ENCODE measurements at regions not wholly inside any gene's neighbourhood (a gene's known extent, or its start where the extent isn't known, plus 50 kb on each side); places are given as distances from the start of the nearest gene placed in this dataset.
"Not testable (repeated sequence)": the region's sequence is repeated elsewhere in the genome, so short reads cannot be mapped to it uniquely, and the experiment has no call there.

DNA sequence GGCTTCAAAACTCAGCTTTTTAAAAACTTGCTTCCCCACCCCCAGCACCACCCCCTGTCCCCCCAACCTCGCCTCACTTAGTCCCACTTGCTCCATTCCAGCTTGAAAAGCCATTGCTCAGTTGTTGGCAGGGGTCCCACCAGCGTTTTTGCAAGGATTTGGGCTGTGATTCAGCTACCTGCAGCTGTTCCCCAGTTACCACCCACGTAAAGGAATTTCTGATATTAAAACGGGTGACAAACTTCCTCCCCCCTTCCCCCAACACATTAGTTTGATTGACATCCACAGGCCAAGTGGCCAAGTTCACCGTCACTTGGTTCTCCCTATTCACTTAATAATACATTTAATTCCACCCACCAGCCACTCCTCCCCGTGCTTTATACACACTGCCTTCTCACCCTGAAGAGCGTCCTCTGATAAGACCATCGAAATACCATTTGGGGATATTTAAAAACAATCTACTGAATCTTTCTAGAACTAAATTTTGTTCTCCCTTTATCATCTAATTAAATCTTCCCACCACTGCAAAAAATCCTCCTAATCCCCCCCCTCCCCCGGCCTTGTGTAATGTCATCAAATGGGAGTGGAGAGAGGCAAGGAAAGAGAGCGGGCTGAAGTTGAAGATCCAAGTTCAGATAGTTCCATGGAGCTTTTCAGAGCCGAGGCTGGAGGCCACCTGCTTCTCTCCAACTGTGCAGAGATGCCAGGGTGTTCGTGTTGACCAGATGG is 55.1 kb downstream of the SOX9 start:
- DNase-seq (ENCODE audit: low read depth in 4 of 4, low spot score in 3 of 4), result no peak

- no peak for DNase-seq (ENCODE audit: low read depth in 4 of 4, low spot score in 3 of 4)
These were observed 55.7 kb downstream of the SOX9 start for GRCh38 chr17:72176516-72176851.

DNA sequence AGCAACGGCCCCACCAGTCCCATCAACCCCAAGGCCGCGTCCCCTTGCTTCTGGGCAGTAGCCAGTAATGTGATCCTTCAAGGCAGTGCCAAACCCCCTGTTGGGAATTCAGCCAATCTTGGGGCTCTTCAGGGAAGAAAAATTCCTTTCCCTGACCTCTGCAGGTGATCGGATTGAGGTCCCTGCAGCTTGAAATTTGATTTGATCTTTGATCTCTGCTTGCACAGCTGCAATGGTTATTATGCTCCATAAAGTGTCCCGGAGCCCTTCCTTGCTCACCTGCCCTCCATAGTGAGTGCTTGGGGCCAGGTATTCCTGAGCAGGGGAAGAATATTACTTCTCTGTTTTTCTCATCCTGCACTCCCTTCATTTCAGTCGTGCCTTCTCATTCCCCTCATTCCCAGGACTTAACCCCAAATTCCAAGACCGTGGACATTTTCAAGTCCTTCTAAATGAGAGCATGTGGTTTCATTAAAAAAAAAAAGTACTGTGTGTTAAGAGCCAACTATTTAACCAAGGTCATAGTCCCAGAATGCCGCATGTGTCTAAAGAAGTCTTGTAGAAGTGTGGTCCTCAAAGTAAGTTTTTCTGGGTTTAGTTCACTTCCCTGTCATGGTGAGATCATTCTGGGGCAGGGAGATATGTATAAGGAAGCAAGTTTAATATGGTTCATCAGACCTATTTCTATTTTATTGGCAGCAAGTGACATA is 56.3 kb downstream of the SOX9 start:
- no peak for DNase-seq (ENCODE audit: low read depth in 4 of 4, low spot score in 3 of 4)

DNA sequence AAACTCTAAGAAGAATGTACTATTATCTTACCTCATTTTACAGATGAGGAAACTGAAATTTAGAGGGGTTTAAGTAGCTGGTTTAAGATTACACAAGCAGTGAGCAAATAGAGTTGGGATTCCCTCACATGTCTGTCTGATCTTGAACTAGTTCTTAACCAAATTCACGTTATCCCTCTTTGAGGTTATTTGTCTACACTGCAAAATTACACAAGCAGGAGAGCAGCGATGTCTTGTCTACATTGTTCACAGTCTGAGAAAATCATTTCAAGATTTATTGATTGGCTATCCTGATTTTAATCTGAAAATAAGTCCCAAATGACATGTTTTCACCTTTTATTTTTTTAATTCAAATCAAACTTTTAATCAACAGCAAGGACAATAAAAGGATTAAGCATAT is 56.9 kb downstream of the SOX9 start:
- no peak for DNase-seq (ENCODE audit: low read depth in 4 of 4, low spot score in 3 of 4)

GRCh38 chr17:72182371-72182873 is 61.6 kb downstream of the SOX9 start:
- no peak for DNase-seq (ENCODE audit: low read depth in 4 of 4, low spot score in 3 of 4)

GRCh38 chr17:72183194-72183685 is 62.4 kb downstream of the SOX9 start:
- DNase-seq (ENCODE audit: low read depth in 4 of 4, low spot score in 3 of 4), result no peak

DNA sequence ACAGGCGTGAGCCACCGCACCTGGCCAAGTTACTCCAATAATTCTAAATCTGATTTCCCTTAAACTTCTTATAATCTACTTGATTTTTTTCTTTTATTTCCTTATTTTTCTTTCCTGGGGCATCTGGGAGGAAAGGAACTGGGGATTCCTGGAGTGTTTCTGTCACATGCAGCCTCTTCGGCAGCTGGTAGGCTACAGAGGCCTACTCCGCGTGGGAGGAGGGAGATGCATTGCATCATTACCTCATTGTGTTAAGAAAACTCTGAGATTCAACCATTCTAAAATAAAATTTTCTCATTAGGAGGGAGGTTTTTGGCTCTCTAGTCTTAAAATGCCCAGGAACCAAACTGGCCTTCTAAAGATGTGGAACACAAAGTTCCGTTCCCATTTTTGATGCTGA is 64.0 kb downstream of the SOX9 start:
- no peak for DNase-seq (ENCODE audit: low read depth in 4 of 4, low spot score in 3 of 4)

- no peak for DNase-seq (ENCODE audit: low read depth in 4 of 4, low spot score in 3 of 4)
These were observed 64.7 kb downstream of the SOX9 start for GRCh38 chr17:72185564-72185963.

GRCh38 chr17:72187556-72187955 is 66.7 kb downstream of the SOX9 start:
- no peak for DNase-seq (ENCODE audit: low read depth in 4 of 4, low spot score in 3 of 4)

- DNase-seq (ENCODE audit: low read depth in 4 of 4, low spot score in 3 of 4), result no peak
These were observed 68.0 kb downstream of the SOX9 start for GRCh38 chr17:72188801-72189200.

DNA sequence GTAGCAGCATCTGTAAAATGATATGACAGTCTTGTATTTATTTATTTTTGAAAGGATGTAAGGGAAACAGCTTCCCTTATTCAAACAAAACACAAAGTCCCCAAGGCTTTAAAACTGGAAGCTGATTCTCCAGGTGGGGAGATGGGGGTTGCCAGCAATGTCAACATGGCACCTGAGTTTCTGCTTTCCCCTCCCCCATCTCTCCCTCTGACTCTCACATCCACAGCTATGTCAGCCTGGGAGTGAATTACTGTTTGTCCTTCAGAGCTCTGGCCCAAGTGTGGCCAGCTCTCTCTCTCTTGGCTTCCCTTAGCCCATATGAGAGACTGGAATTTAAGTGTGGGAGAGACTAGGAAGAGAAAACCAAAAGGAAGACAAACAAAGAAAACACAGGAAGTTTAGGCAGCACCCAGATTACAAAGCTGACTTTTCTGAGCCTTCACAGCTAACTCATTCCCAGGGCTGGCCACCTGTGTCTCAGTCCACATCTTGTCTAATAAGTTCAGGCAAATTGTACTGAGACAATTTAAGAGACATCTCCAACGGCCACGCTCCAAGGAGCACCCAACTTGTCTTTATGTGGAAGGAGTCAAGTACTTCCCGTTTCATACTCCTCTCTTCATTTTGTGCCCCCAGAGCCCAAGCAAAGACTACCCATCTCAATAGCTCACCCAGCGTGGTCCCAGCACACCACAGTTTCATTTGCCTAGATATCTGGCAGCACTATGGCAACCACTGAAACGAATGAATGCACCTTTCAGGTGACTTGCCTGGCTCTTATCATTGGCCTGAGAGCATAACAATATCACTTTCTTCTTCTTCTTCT is 69.2 kb downstream of the SOX9 start:
- DNase-seq (ENCODE audit: low read depth in 4 of 4, low spot score in 3 of 4), result no peak

- DNase-seq (ENCODE audit: low read depth in 4 of 4, low spot score in 3 of 4), result no peak
These were observed 70.5 kb downstream of the SOX9 start for GRCh38 chr17:72191356-72191755.

DNA sequence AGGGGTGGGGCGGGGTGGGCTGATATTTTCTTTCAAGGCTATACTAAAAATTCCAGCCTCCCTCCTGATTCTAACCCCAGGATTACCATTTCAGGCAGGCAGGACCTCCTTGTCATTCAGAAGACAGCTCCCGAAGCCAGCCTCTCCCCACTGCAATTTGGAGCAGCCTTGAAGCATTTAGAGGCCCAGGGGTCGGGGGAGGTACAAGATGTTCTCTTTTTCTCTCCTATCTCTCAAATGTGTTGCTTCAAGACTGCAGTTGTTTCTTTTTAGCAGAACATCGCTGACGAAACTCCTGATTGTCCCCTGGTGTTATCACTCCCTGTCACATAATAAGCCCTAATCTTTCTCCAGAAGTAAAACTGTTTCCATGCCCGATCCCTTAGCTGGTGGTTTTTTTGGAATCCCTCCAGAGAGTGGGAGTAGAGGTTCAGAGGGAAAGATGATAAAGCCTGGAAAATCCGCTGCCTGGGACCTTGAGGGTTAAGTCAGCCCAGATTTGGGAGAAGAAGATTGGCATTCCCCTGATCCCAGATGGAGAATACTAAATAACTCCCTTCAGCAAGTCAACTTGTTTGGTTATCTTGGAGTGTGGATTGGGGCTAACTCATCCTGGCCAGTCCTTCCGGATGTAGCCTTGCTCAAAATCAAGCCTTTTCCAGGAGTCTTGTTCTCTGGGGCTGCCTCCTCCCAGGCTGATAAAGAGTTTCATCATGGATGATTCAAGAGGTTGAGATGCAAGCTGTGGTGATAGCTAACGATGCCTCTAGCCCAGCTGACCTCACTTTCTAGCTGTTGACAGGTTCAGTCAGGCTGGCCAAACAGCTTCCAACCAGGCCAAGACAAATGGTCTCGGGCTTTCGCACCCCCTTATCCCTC is 71.3 kb downstream of the SOX9 start:
- no peak for DNase-seq (ENCODE audit: low read depth in 4 of 4, low spot score in 3 of 4)

DNA sequence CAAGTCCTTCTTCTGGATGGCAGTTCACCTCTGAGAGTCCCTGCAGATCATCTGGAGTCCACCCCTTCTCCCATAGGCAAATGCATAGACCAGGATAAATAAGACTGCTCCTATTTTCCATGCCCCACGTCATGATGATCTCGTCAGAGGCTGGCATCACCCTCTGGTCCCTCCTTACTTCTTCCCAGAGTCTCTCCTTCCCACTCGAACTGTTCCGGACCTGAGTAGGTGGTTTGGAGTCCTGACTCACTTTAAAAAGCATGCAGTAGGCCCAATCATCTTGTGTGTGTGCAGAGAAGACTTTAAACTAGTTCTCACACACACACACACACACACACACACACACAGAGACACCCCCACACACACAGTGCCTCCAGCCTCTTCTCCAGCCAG is 72.0 kb downstream of the SOX9 start:
- DNase-seq (ENCODE audit: low read depth in 4 of 4, low spot score in 3 of 4), result no peak

GRCh38 chr17:72193391-72194106 is 72.7 kb downstream of the SOX9 start:
- no peak for DNase-seq (ENCODE audit: low read depth in 4 of 4, low spot score in 3 of 4)

- not testable (repeated sequence) for DNase-seq (ENCODE audit: low read depth in 4 of 4, low spot score in 3 of 4)
These were observed 73.3 kb downstream of the SOX9 start for GRCh38 chr17:72194107-72194440.

DNA sequence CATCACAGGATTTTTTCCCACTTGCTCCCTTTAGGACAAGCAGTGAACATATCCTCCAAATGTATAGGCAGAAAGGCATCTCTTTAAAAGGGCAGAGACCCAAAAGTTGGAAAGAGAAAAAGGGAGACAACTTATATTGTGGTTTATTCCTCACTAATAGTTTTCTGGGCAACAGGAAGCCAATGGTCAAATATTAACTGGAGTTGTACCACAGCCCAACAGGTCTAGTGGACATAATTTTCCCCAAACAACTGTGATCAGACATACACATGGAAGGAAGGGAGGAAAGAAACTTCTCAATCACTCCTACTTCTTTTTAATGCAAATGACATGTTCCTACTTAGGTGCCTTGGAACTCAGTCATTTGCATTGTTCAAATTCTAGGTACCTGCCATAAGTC is 78.4 kb downstream of the SOX9 start:
- no peak for DNase-seq (ENCODE audit: low read depth in 4 of 4, low spot score in 3 of 4)

DNA sequence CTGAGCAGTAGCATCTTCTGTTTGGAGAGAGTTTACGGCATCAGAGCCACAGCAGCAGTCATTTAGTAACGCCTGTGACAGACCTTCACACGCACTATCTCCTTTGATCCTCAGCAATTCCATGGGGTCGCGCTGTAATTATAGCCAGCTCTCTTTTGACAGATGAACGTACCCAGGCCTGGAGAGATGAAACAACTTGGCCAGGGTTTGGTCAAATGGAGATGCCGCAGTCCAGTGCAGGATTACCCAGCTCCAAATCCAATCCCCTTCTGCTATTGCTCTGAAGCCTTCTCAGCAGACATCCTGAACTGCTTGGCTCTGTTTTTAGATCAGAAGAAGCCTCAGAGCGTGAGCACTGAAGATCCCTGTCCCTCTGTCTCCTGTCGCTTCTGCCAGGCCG is 83.9 kb downstream of the SOX9 start:
- DNase-seq (ENCODE audit: low read depth in 4 of 4, low spot score in 3 of 4), result no peak

DNA sequence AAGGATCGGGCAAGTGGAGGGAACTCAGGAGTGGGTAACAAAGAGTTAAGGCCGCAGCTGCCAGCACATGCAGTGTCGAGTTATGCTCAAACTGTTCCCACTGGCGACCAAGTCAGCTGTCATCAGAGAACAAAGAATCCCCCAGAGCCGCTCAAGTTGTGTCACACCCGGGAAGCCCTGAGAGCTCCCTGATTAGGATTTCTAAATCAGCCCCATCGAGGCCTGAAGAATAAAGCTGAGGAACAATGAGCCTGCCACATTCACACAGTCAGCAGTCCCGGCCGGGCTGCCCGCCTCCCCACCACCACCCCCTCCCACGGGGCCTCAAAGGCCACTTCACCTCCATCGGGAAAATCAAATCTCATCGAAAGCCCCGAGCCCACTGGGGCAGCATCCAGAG is 84.5 kb downstream of the SOX9 start:
- no peak for DNase-seq (ENCODE audit: low read depth in 4 of 4, low spot score in 3 of 4)

DNA sequence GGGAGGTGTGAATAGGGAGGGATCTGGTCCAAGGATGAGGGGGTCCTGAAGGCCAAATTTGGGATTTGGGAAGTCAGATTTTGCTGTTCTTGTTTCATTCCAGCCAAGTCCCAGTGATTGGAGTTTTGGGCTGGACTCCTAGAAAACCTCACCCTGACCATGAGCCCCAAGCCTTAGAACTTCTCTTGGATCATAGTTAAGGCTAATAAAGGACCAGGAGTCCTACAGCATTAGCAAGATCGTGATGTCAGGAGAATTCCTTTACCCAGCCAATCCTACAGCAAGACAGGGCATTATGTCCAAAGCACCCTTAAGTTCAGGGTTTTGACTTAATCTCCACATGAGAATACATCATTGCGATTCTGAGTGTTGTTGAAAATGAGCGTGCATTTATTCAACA is 85.0 kb downstream of the SOX9 start:
- DNase-seq (ENCODE audit: low read depth in 4 of 4, low spot score in 3 of 4), result no peak
